ENCODE measurements at regions not wholly inside any gene's neighbourhood (a gene's known extent, or its start where the extent isn't known, plus 50 kb on each side); places are given as distances from the start of the nearest gene placed in this dataset.

DNA sequence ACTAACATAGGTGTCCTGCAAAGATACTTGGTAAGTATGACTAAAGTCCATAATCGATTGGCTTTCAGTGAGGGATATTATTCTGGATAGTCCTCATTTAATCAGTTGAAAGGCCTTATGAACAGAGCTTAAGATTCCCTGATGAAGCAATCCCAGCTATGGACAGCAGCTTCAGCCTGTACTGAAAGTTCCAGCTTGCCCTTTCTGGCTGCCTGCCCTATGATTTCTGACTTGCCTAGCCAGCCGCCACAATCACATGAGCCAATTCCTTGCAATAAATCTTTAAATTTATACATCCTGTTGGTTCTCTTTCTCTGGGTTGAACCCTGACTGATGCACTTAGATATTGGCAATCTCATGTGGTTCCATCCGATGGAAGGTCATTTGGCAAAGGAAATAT, 759.0 kb upstream of the API5 start:
- TF ChIP-seq, protein P1, sequence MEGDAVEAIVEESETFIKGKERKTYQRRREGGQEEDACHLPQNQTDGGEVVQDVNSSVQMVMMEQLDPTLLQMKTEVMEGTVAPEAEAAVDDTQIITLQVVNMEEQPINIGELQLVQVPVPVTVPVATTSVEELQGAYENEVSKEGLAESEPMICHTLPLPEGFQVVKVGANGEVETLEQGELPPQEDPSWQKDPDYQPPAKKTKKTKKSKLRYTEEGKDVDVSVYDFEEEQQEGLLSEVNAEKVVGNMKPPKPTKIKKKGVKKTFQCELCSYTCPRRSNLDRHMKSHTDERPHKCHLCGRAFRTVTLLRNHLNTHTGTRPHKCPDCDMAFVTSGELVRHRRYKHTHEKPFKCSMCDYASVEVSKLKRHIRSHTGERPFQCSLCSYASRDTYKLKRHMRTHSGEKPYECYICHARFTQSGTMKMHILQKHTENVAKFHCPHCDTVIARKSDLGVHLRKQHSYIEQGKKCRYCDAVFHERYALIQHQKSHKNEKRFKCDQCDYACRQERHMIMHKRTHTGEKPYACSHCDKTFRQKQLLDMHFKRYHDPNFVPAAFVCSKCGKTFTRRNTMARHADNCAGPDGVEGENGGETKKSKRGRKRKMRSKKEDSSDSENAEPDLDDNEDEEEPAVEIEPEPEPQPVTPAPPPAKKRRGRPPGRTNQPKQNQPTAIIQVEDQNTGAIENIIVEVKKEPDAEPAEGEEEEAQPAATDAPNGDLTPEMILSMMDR (conservative IDR thresholded peaks at IDR 0.05 in 1 of 2, IDR thresholded peaks at IDR 0.05 in 1 of 2; ENCODE audit: extremely low read depth in 1 of 2, insufficient read depth in 1 of 2, low read depth in 1 of 2, low read length in 2 of 2), result no peak
- TF ChIP-seq EZH2 (IDR thresholded peaks at IDR 0.05; ENCODE audit: borderline replicate concordance, low read length), result no peak
